CD4-positive, alpha-beta memory T cell (primary cell): ENCODE measurements at regions not wholly inside any gene's neighbourhood (a gene's known extent, or its start where the extent isn't known, plus 50 kb on each side); places are given as distances from the start of the nearest gene placed in this dataset.

Experiments
- CTCF ChIA-PET: fragments of 350-600 bp; sonication (Branson Sonifier 250); formaldehyde crosslinking; loops from one replicate; lab custom pipeline; 2021; ENCODE audit warnings: inconsistent platforms; ENCODE audit not compliant: partially characterized antibody; lab: Charles Lee
- POLR2A ChIA-PET: fragments of 350-600 bp; sonication (Branson Sonifier 250); formaldehyde crosslinking; loops from one replicate; lab custom pipeline; 2021; ENCODE audit not compliant: partially characterized antibody; lab: Charles Lee
- DNase-seq, 5 donors: peaks; one replicate each; pipeline versions ENCODE4 v3.0.0 to v3.0.0-alpha.2; 2020 to 2022; ENCODE audit warnings: mixed read lengths in 1 of 5
- H3K27ac ChIP-seq: one replicate; pipeline ENCODE4 v1.7.0; 2013; ENCODE audit warnings: low read depth, low read length
- H3K27me3 ChIP-seq: 2 replicates; pipeline ENCODE4 v1.7.0; 2013; ENCODE audit warnings: mild to moderate bottlenecking, low read length, moderate library complexity; ENCODE audit not compliant: insufficient read depth
- H3K36me3 ChIP-seq: 2 replicates; pipeline ENCODE4 v1.7.0; 2013; ENCODE audit warnings: mild to moderate bottlenecking, low read length, moderate library complexity; ENCODE audit not compliant: insufficient read depth
- H3K4me1 ChIP-seq: 2 replicates; pipeline ENCODE4 v1.7.0; 2013; ENCODE audit warnings: mild to moderate bottlenecking, low read length, moderate library complexity; ENCODE audit not compliant: insufficient read depth
- H3K4me3 ChIP-seq, 2 donors: one replicate each; pipeline ENCODE4 v1.7.0; 2013; ENCODE audit warnings: low read length in 2 of 2, mild to moderate bottlenecking in 1 of 2
- H3K9me3 ChIP-seq, 2 donors: one replicate each; pipeline ENCODE4 v1.7.0; 2013; ENCODE audit warnings: low read length in 2 of 2, control low read depth in 1 of 2; ENCODE audit not compliant: control insufficient read depth in 1 of 2
- H3K27ac Mint-ChIP-seq, 7 donors: one replicate each; pipeline ENCODE4 v1.8.0; 2020 to 2021; ENCODE audit warnings: mixed read lengths in 7 of 7, mild to moderate bottlenecking in 6 of 7, inconsistent platforms in 3 of 7, moderate library complexity in 3 of 7
- H3K27me3 Mint-ChIP-seq, 2 donors: one replicate each; pipeline ENCODE4 v1.8.0; 2020 to 2021; ENCODE audit warnings: mixed read lengths in 2 of 2
- H3K36me3 Mint-ChIP-seq, 2 donors: one replicate each; pipeline ENCODE4 v1.8.0; 2020 to 2021; ENCODE audit warnings: mixed read lengths in 2 of 2, inconsistent platforms in 1 of 2, mild to moderate bottlenecking in 1 of 2
- H3K4me1 Mint-ChIP-seq, 4 donors: one replicate each; pipeline ENCODE4 v1.8.0; 2020 to 2021; ENCODE audit warnings: mixed read lengths in 4 of 4, mild to moderate bottlenecking in 1 of 4
- H3K4me3 Mint-ChIP-seq, 8 donors: one replicate each; pipeline ENCODE4 v1.8.0; 2020 to 2021; ENCODE audit warnings: mixed read lengths in 8 of 8, mild to moderate bottlenecking in 7 of 8, moderate library complexity in 6 of 8, inconsistent platforms in 3 of 8
- H3K9me3 Mint-ChIP-seq, 8 donors: one replicate each; pipeline ENCODE4 v1.8.0; 2020 to 2021; ENCODE audit warnings: mixed read lengths in 8 of 8, mild to moderate bottlenecking in 5 of 8, inconsistent platforms in 3 of 8, moderate library complexity in 1 of 8
- intact Hi-C: fragments of 100-400 bp; cut with micrococcal nuclease; formaldehyde crosslinking; loops from one replicate; pipeline ENCODE4 v1.15.1; 2023

DNA sequence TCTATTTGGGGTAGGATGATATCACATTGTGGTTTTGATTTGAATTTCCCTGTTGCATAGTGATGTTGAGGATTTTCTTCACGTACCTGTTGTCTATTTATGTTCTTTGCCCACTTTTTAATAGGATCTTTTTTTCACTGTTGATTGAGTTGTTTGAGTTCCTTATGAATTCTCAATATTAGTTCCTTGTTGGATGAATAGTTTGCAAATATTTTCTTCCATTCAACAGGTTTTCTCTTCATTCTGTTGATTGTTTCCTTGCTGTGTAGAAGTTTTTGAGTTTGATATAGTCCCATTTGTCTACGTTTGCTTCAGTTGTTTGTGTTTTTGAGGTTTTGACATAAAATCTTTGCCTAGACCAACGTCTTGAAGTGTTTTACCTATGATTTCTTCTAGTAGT is 369.5 kb upstream of the CAMK1G start:
- no peak overlapping the region for H3K27ac ChIP-seq
- H3K4me3 ChIP-seq, result no peak overlapping the region
- peaks cover 0 to 17% (median 6%) of the 10 kb centered on the region in 8 donors for H3K9me3 Mint-ChIP-seq
- H3K36me3 Mint-ChIP-seq, result no peaks in the 10 kb centered on the region
- no peaks in the 10 kb centered on the region for H3K36me3 ChIP-seq
- DNase-seq, result no peak
- no peak overlapping the region for H3K4me3 Mint-ChIP-seq
- intact Hi-C loops, result no loop called here
- no peak overlapping the region for H3K27ac Mint-ChIP-seq
- H3K9me3 ChIP-seq, result no peaks in the 10 kb centered on the region
- H3K4me1 Mint-ChIP-seq, result no peaks in the 10 kb centered on the region
- H3K27me3 ChIP-seq, result no peaks in the 10 kb centered on the region
- H3K4me1 ChIP-seq, result no peaks in the 10 kb centered on the region
- peaks cover 15 to 21% of the 10 kb centered on the region in 2 donors for H3K27me3 Mint-ChIP-seq
- ChIA-PET POLR2A (no interaction called here), CTCF (no interaction called here)

DNA sequence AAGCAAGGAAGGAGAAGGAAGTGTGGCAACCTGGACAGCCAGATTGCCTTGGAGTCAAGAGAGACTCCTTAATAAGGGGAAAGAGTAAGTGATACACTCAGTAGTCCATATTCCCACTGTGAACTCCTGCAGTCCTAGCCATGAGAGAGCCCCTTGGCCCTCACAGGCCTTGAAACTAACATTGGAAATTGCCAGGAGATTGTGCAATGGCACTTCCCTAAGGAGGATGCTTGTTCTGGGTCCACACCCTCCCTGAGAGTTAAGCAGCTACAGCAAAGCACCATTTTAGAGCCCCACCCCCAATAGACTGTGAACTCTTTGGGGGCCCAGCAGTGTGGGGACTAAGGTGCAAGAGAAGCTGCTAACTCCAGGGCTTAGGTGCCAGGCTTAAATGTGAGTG is 367.7 kb upstream of the CAMK1G start:
- Mint-ChIP-seq H3K4me3 (no peak overlapping the region), H3K27me3 (peaks cover 9 to 16% of the 10 kb centered on the region in 2 donors), H3K9me3 (peaks cover 0 to 17% (median 6%) of the 10 kb centered on the region in 8 donors), H3K36me3 (no peaks in the 10 kb centered on the region), H3K4me1 (no peaks in the 10 kb centered on the region), H3K27ac (no peak overlapping the region)
- ChIA-PET CTCF (no interaction called here), POLR2A (no interaction called here)
- Histone ChIP-seq H3K4me3 (no peak overlapping the region), H3K27ac (no peak overlapping the region), H3K36me3 (no peaks in the 10 kb centered on the region), H3K27me3 (no peaks in the 10 kb centered on the region), H3K9me3 (no peaks in the 10 kb centered on the region), H3K4me1 (no peaks in the 10 kb centered on the region)
- intact Hi-C loops, result no loop called here
- no peak for DNase-seq

DNA sequence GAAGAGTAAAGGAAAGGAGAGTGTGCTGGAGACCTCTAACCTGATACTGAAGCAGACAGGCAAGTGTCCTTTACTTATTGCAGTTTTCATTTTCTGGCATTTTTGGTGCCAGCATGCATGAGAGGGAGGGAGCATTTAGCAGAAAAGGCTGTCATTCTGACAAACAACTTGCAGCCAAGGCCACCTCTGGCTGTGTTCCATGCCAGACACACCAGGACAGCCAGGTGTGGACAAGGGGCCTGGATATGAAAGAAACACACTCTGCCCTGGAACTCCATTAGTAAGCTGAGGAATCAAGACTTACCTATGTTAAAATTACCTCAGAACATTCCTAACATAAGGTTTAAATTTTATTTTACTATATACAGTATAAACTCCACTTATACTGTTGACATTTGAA is 365.4 kb upstream of the CAMK1G start:
- Histone ChIP-seq H3K4me3 (no peak overlapping the region), H3K9me3 (no peaks in the 10 kb centered on the region), H3K36me3 (no peaks in the 10 kb centered on the region), H3K27ac (no peak overlapping the region), H3K4me1 (no peaks in the 10 kb centered on the region), H3K27me3 (no peaks in the 10 kb centered on the region)
- peaks cover 0 to 17% (median 5%) of the 10 kb centered on the region in 8 donors for H3K9me3 Mint-ChIP-seq
- peaks cover 4 to 18% of the 10 kb centered on the region in 2 donors for H3K27me3 Mint-ChIP-seq
- no peaks in the 10 kb centered on the region for H3K36me3 Mint-ChIP-seq
- intact Hi-C loops, result no loop called here
- no peaks in the 10 kb centered on the region for H3K4me1 Mint-ChIP-seq
- DNase-seq, result no peak
- ChIA-PET CTCF (no interaction called here), POLR2A (no interaction called here)
- H3K27ac Mint-ChIP-seq, result no peak overlapping the region
- no peak overlapping the region for H3K4me3 Mint-ChIP-seq

DNA sequence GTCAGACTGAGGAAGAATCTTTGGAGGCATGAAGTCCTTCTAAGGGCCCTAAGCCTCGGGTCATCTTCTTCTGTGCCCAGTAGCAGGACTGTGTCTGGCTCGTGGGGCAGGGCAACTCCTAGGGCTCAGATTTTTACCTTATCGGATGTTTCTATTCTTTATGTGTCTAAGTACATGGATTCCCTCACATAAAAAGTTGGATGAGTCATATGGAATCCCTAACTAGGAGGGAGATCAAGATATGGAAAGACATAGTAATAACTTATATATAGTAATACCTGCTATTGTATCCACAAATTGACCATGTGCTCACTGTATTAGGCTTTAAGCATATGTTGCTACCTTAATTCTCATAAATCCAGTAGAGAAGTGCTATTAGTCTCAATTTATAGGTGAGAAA is 364.5 kb upstream of the CAMK1G start:
- H3K4me1 ChIP-seq, result no peaks in the 10 kb centered on the region
- H3K27ac ChIP-seq, result no peak overlapping the region
- no peaks in the 10 kb centered on the region for H3K36me3 ChIP-seq
- ChIA-PET POLR2A (no interaction called here), CTCF (no interaction called here)
- no peaks in the 10 kb centered on the region for H3K9me3 ChIP-seq
- H3K4me3 Mint-ChIP-seq, result no peak overlapping the region
- H3K4me3 ChIP-seq, result no peak overlapping the region
- peaks cover 4 to 17% of the 10 kb centered on the region in 2 donors for H3K27me3 Mint-ChIP-seq
- H3K36me3 Mint-ChIP-seq, result no peaks in the 10 kb centered on the region
- H3K27me3 ChIP-seq, result no peaks in the 10 kb centered on the region
- H3K9me3 Mint-ChIP-seq, result peaks cover 0 to 17% (median 5%) of the 10 kb centered on the region in 8 donors
- peaks cover 0 to 5% (median 2%) of the 10 kb centered on the region in 4 donors for H3K4me1 Mint-ChIP-seq
- intact Hi-C loops, result no loop called here
- no peak for DNase-seq
- no peak overlapping the region for H3K27ac Mint-ChIP-seq

DNA sequence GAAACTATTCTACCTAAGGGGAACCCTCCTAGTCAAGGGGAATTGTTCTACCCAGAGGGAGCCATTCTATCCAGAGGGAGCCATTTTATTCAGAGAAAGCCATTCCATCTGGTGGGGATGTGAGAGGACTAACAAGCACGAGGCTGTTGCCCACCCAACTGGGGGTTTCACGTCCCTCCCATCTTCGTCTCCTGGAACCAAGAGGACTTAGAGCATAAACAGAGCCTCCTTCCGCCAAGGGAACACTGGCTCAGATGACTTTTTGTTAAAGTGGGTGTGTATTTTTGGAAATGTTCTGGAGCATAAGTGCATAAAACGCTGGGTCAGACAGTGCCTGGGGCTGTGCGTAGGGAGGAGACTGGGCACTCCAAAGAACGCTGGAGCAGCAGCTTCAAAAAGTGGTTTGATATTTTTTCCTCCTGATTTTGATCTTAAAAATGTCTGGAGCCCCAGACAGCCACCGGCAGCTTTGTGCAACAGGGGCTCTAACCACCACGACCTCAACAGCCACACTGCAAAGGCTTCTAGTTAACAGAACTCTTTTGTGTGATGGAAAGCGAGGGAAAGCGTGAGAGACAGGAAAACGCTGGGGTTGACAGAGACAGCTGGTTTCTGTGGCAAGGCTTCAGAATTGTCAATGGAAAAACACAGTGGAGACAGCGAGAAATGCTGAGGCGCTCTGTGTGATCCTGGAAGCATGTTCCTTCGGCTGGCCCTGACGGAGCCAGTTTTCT is 363.6 kb upstream of the CAMK1G start:
- Mint-ChIP-seq H3K4me3 (no peak overlapping the region), H3K36me3 (no peaks in the 10 kb centered on the region), H3K27me3 (peaks cover 4 to 18% of the 10 kb centered on the region in 2 donors), H3K4me1 (peaks cover 0 to 5% (median 3%) of the 10 kb centered on the region in 4 donors), H3K9me3 (peaks cover 0 to 17% (median 5%) of the 10 kb centered on the region in 8 donors), H3K27ac (peak overlapping the region in 1 of 7 donors; percentile 3)
- CTCF ChIA-PET, result no interaction called here
- H3K36me3 ChIP-seq, result no peaks in the 10 kb centered on the region
- POLR2A ChIA-PET, result no interaction called here
- H3K4me1 ChIP-seq, result no peaks in the 10 kb centered on the region
- H3K27me3 ChIP-seq, result no peaks in the 10 kb centered on the region
- no peak overlapping the region for H3K4me3 ChIP-seq
- intact Hi-C loops, result no loop called here
- no peak for DNase-seq
- H3K9me3 ChIP-seq, result no peaks in the 10 kb centered on the region
- H3K27ac ChIP-seq, result no peak overlapping the region

DNA sequence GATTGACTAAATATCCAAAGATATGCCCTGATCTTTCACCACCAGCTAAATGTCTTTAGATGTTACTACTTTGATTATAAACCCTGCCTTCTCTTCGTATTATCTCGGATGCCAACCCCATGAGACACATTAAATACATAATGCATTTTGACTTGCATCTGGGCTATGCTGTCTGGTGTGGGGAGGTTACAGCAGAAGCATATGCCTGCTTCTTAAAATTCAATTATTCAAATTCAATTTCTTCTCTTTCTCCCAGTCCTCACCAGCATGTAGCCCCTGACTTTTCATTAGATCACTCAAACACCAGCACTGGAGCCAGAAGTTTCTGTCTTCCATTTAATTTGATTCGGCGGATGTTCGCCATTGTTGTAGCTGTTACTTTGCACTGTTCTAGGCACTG is 360.7 kb upstream of the CAMK1G start:
- peaks cover 0 to 5% (median 3%) of the 10 kb centered on the region in 4 donors for H3K4me1 Mint-ChIP-seq
- no peaks in the 10 kb centered on the region for H3K4me1 ChIP-seq
- intact Hi-C loops, result no loop called here
- H3K9me3 Mint-ChIP-seq, result peaks cover 0 to 2% (median 0%) of the 10 kb centered on the region in 8 donors
- DNase-seq, result no peak
- no peaks in the 10 kb centered on the region for H3K27me3 ChIP-seq
- no peak overlapping the region for H3K27ac Mint-ChIP-seq
- POLR2A ChIA-PET, result no interaction called here
- H3K27me3 Mint-ChIP-seq, result peaks cover 5 to 15% of the 10 kb centered on the region in 2 donors
- H3K27ac ChIP-seq, result no peak overlapping the region
- CTCF ChIA-PET, result interaction anchor here (2.6 kb wide), 1 partner anchor 26 kb away, joined by 7 read pairs; no protein-coding TSS in a partner anchor
- no peak overlapping the region for H3K4me3 Mint-ChIP-seq
- H3K4me3 ChIP-seq, result no peak overlapping the region
- H3K36me3 Mint-ChIP-seq, result no peaks in the 10 kb centered on the region
- no peaks in the 10 kb centered on the region for H3K36me3 ChIP-seq
- H3K9me3 ChIP-seq, result no peaks in the 10 kb centered on the region

DNA sequence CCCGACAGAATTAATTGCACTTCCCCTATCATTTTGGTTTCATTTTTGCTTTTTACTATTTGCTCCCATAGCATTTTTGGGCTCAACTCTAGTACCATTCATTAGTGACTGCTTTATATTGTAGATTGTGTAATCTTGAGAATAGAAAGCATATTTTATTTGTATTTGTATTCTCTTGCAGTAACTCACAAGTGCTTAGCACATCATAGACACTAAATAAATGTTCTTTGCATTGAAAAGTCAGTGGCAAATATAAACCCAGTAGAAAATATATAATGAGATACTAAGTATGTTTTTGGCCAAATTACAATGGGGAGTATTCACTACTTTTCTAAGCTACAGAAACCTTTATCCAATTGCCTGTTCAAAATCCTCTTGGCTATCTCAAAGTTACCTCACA is 359.7 kb upstream of the CAMK1G start:
- Histone ChIP-seq H3K27me3 (no peaks in the 10 kb centered on the region), H3K4me3 (no peak overlapping the region), H3K9me3 (no peaks in the 10 kb centered on the region), H3K36me3 (no peaks in the 10 kb centered on the region), H3K4me1 (no peaks in the 10 kb centered on the region), H3K27ac (no peak overlapping the region)
- peaks cover 0 to 5% (median 3%) of the 10 kb centered on the region in 4 donors for H3K4me1 Mint-ChIP-seq
- CTCF ChIA-PET, result interaction anchor here (2.6 kb wide), 1 partner anchor 25 kb away, joined by 7 read pairs; no protein-coding TSS in a partner anchor
- no peak overlapping the region for H3K4me3 Mint-ChIP-seq
- intact Hi-C loops, result no loop called here
- peaks cover 5 to 18% of the 10 kb centered on the region in 2 donors for H3K27me3 Mint-ChIP-seq
- H3K36me3 Mint-ChIP-seq, result no peaks in the 10 kb centered on the region
- no peaks in the 10 kb centered on the region for H3K9me3 Mint-ChIP-seq
- POLR2A ChIA-PET, result no interaction called here
- H3K27ac Mint-ChIP-seq, result no peak overlapping the region
- no peak for DNase-seq
